Large intestine (tissue), 3 donors: ENCODE measurements at regions not wholly inside any gene's neighbourhood (a gene's known extent, or its start where the extent isn't known, plus 50 kb on each side); places are given as distances from the start of the nearest gene placed in this dataset.

Source experiments
- DNase-seq, 2 donors: peaks; one replicate each; pipeline versions ENCODE4 v3.0.0 to v3.0.0-alpha.2; 2013
- H3K27ac ChIP-seq: one replicate; pipeline ENCODE4 v1.5.1; 2013; ENCODE audit warnings: low read length
- H3K27me3 ChIP-seq: 2 replicates; pipeline ENCODE4 v1.6.1; 2013; ENCODE audit warnings: low read length; ENCODE audit not compliant: control insufficient read depth, insufficient read depth
- H3K36me3 ChIP-seq: 2 replicates; pipeline ENCODE4 v1.6.1; 2013; ENCODE audit warnings: low read length; ENCODE audit not compliant: control insufficient read depth, insufficient read depth
- H3K4me1 ChIP-seq: one replicate; pipeline ENCODE4 v1.6.1; 2013; ENCODE audit warnings: low read length; ENCODE audit not compliant: control insufficient read depth, insufficient read depth
- H3K4me3 ChIP-seq: one replicate; pipeline ENCODE4 v1.5.1; 2013; ENCODE audit warnings: low read length
- H3K9me3 ChIP-seq: one replicate; pipeline ENCODE4 v1.6.1; 2013; ENCODE audit warnings: mild to moderate bottlenecking, low read depth, low read length, moderate library complexity; ENCODE audit not compliant: control insufficient read depth
- WGBS: methylation state at CpG from one replicate; pipeline ENCODE4 v1.1.5; 2013; ENCODE audit warnings: low lambda C conversion rate; ENCODE audit not compliant: insufficient coverage; 5-methylcytosine and 5-hydroxymethylcytosine counted together

DNA sequence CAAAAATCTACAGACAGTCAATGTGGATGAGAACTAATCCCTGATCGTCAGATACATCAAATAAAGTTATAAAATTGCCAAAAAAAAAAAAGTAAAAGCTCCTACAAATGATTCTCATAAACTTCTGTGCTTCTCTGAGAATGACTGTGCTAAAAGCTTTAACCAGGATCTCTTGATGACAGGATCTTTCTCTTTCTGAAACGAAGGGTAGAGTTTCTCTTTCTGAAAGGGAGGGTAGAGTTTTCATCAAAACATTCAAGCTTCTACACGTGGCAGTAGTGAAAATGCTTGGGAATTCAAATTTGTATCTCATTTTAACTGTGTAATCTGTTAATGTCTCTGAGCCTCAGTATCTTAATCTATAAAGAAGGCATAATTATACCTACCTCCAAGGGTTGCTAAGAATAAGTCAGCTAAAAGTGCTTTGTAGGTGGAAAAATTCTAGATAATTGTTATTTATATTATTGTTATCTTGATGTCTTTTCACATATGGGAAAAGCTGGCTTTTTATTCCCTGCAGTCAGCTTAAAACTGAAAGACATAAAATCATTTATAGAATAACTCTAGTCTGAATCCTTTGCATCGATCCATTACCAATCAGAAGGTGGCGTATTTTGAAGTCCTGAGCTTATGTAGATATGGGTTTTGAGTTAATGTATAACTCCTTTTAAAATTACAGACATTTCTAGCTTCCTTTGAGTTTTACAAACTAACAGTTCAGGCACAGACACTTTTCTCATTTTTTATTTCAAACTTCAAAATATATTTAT is 157.4 kb downstream of the DACT1 start:
- DNase-seq: no peak
- WGBS: 100% methylated on average over 1 of the region's 5 CpGs
- Histone ChIP-seq H3K4me1 (peaks cover 9% of the 10 kb centered on the region), H3K36me3 (no peaks in the 10 kb centered on the region), H3K27ac (no peak overlapping the region), H3K9me3 (no peaks in the 10 kb centered on the region), H3K27me3 (no peaks in the 10 kb centered on the region), H3K4me3 (no peak overlapping the region)

- Histone ChIP-seq H3K4me3 (no peak overlapping the region), H3K27ac (peak overlapping the region; percentile 15), H3K36me3 (no peaks in the 10 kb centered on the region), H3K9me3 (no peaks in the 10 kb centered on the region), H3K4me1 (peaks cover 9% of the 10 kb centered on the region), H3K27me3 (no peaks in the 10 kb centered on the region)
- no peak for DNase-seq
- WGBS: no CpG with 5 or more reads among the region's 5 CpGs
These were observed 158.7 kb downstream of the DACT1 start for GRCh38 chr14:58796242-58797009.

GRCh38 chr14:58797010-58797429 is 159.3 kb downstream of the DACT1 start:
- Histone ChIP-seq H3K27me3 (no peaks in the 10 kb centered on the region), H3K36me3 (no peaks in the 10 kb centered on the region), H3K9me3 (no peaks in the 10 kb centered on the region), H3K4me1 (peaks cover 9% of the 10 kb centered on the region), H3K27ac (no peak overlapping the region), H3K4me3 (no peak overlapping the region)
- no CpG with 5 or more reads among the region's 4 CpGs for WGBS
- DNase-seq: no peak

DNA sequence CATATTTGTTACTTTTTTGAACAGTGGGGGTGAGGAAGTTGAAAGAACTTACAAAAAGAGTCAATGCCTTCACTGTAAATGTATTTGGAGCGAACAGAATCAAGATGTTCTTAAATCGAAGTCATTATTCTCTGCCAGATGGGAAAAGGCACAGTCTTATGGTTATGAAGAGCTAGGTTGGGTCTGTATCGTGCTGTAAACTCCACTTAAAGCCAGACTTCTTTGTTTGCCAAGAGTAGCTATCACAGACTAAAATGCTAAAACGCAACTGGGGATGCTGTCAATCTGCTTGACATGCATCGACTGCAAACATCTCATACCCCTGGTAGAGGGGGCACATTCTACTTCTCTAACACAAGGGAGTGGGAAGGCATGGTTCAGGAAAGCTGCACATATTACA is 160.4 kb downstream of the DACT1 start:
- Histone ChIP-seq H3K4me3 (no peak overlapping the region), H3K9me3 (no peaks in the 10 kb centered on the region), H3K27me3 (no peaks in the 10 kb centered on the region), H3K36me3 (no peaks in the 10 kb centered on the region), H3K4me1 (peaks cover 7% of the 10 kb centered on the region), H3K27ac (no peak overlapping the region)
- WGBS: 100% methylated on average over 2 of the region's 5 CpGs
- DNase-seq: no peak

DNA sequence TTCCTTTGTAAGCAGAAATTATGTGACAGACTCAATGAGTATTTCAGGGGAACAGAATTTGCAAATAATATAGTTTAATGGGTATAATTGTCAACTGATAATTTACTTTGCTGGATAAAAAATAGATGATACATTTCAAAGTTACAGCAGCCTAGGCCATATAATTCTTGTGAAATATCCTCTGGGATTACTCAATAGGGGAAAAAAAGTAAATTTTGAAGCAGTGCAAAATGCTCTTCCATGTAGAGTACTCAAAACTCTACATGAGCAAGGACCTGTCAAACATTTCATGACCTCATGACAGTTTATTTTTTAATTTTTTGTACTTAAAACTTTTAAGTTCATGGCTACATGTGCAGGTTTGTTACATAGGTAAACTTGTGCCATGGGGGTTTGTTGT is 163.3 kb downstream of the DACT1 start:
- Histone ChIP-seq H3K27ac (no peak overlapping the region), H3K27me3 (no peaks in the 10 kb centered on the region), H3K4me1 (peaks cover 2% of the 10 kb centered on the region), H3K4me3 (no peak overlapping the region), H3K9me3 (no peaks in the 10 kb centered on the region), H3K36me3 (no peaks in the 10 kb centered on the region)
- DNase-seq: no peak

- Histone ChIP-seq H3K27me3 (no peaks in the 10 kb centered on the region), H3K27ac (no peak overlapping the region), H3K36me3 (no peaks in the 10 kb centered on the region), H3K4me1 (no peaks in the 10 kb centered on the region), H3K4me3 (no peak overlapping the region), H3K9me3 (no peaks in the 10 kb centered on the region)
- no CpG with 5 or more reads among the region's 4 CpGs for WGBS
- no peak for DNase-seq
These were observed 167.3 kb downstream of the DACT1 start for GRCh38 chr14:58805057-58805456.

DNA sequence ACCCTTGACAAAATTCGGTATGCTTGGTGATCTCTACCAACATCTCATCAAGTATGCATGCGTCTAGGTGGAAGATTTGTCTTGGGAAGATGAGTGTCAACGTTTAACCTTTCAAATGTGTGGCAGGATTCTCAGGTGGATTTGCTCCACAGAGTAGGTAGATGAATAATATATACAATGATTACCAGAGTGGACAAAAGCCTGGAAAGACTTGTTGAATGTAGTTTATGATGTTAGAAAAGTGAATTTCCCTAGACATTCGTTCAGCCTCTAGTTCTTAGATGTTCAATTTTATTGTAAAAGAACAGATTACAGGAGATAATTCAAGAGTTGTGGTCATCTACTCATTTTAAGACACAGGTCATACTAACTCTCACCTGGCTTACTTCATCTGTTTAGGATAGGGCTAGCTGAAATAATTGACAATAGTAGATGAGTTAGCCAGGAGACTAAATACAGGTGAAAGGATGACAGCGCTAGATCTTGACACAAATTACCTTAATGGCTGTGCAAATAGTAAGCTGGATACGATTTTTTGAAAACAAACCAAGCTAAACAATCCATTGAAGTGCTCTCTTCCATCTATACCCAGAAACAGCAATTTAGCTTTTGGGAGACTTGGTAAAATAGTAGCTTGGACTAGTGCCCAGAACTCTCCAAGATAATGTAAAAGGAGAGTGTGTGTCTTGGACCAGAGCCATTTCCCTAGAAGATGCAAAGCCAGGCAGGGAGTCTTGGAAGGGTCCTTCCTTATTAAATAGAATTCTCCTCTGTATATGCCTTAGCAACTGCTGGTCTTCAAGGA is 168.0 kb downstream of the DACT1 start:
- H3K9me3 ChIP-seq: no peaks in the 10 kb centered on the region
- peak in 1 of 2 donors; percentile 31 for DNase-seq
- H3K36me3 ChIP-seq: no peaks in the 10 kb centered on the region
- H3K4me3 ChIP-seq: no peak overlapping the region
- H3K27me3 ChIP-seq: no peaks in the 10 kb centered on the region
- no peaks in the 10 kb centered on the region for H3K4me1 ChIP-seq
- WGBS: no CpG with 5 or more reads among the region's 6 CpGs
- H3K27ac ChIP-seq: no peak overlapping the region

DNA sequence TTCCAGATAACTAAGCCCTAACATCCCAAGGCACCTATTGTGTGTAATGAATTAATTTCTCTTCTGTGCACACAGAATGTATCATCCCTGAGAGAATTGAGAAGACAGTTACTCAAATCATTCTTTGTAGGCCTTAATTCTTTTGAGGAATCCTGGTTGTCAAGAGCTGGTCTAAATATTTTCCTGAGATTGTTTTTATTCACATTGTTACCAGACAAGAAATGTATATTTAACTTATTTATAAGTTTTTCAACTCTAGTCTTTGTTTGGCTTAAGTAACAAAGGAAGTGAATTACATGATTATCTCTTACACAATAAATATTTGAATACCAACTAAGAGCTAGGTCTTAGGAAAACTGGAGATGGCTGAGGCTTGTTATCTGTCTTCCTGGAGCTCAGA is 169.4 kb downstream of the DACT1 start:
- Histone ChIP-seq H3K27me3 (no peaks in the 10 kb centered on the region), H3K4me3 (no peak overlapping the region), H3K4me1 (no peaks in the 10 kb centered on the region), H3K27ac (no peak overlapping the region), H3K36me3 (no peaks in the 10 kb centered on the region), H3K9me3 (no peaks in the 10 kb centered on the region)
- no peak for DNase-seq

DNA sequence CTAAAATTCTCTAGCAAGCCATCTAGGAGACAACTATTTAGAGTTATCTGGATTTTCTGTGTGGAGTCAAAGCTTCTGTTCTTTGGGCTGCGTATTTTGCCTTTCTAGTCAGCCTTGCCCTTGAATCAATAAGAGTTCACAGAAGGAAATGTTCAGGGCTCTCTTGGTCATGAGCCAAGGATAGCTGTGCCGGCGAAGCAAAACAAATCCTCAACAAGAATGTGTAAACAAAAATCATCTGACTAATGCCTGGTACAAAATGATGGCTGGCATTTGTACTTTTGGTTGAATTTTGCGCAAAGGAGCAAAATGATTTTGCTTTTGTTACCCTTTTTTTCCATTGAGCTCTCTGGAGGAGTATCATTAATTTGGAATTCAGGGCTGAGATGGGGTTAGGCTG is 171.1 kb downstream of the DACT1 start:
- DNase-seq: no peak
- Histone ChIP-seq H3K27ac (no peak overlapping the region), H3K9me3 (no peaks in the 10 kb centered on the region), H3K4me1 (no peaks in the 10 kb centered on the region), H3K36me3 (no peaks in the 10 kb centered on the region), H3K4me3 (no peak overlapping the region), H3K27me3 (no peaks in the 10 kb centered on the region)
- 100% methylated on average over 1 of the region's 4 CpGs for WGBS

GRCh38 chr14:58809520-58809919 is 171.8 kb downstream of the DACT1 start:
- H3K4me1 ChIP-seq: no peaks in the 10 kb centered on the region
- H3K9me3 ChIP-seq: no peaks in the 10 kb centered on the region
- no peak overlapping the region for H3K27ac ChIP-seq
- no peak for DNase-seq
- WGBS: no CpG with 5 or more reads among the region's 1 CpG
- H3K4me3 ChIP-seq: no peak overlapping the region
- H3K27me3 ChIP-seq: no peaks in the 10 kb centered on the region
- no peaks in the 10 kb centered on the region for H3K36me3 ChIP-seq
